Thyroid gland (tissue), 4 donors: ENCODE measurements at regions not wholly inside any gene's neighbourhood (a gene's known extent, or its start where the extent isn't known, plus 50 kb on each side); places are given as distances from the start of the nearest gene placed in this dataset.

ENCODE experiments used
- POLR2A ChIP-seq, 2 donors: fragments of 450-650 bp; IDR thresholded peaks; one replicate each; pipeline ENCODE4 v1.6.1; 2017; ENCODE audit warnings: antibody characterized with exemption in 2 of 2, mild to moderate bottlenecking in 2 of 2, moderate library complexity in 1 of 2
- TF ChIP-seq, protein P1 (sequence below), 6 experiments: fragments of 200-600 bp in 3 of 6; fragments of 450-650 bp in 3 of 6; sonication (generic) in 3 of 6; IDR thresholded peaks; one replicate each; pipeline ENCODE4 v1.5.1; 2016 to 2019; ENCODE audit warnings: antibody characterized with exemption in 6 of 6, mild to moderate bottlenecking in 2 of 6, inconsistent platforms in 1 of 6, moderate library complexity in 1 of 6

DNA sequence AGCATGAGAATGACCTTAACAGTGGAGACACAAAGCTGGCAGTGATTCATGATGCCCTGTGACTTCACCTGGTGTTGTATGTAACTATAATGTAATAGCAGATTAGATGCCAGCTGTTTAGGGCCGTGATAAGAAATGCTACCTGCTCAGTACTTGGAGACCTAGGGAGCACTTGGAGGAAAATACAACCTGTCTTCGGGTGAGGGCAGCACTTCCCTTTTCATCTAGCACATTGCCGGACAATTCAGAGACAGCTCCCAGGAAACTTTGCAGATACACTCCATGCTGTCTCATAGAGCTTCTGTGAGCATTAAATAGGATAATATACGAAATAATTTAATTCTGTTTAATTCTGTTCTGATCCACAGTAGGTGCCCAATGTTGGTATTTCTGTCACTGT, 668.5 kb downstream of the TSN start:
- no peak for TF ChIP-seq POLR2A (IDR thresholded peaks at IDR 0.05)
- TF ChIP-seq, protein P1, sequence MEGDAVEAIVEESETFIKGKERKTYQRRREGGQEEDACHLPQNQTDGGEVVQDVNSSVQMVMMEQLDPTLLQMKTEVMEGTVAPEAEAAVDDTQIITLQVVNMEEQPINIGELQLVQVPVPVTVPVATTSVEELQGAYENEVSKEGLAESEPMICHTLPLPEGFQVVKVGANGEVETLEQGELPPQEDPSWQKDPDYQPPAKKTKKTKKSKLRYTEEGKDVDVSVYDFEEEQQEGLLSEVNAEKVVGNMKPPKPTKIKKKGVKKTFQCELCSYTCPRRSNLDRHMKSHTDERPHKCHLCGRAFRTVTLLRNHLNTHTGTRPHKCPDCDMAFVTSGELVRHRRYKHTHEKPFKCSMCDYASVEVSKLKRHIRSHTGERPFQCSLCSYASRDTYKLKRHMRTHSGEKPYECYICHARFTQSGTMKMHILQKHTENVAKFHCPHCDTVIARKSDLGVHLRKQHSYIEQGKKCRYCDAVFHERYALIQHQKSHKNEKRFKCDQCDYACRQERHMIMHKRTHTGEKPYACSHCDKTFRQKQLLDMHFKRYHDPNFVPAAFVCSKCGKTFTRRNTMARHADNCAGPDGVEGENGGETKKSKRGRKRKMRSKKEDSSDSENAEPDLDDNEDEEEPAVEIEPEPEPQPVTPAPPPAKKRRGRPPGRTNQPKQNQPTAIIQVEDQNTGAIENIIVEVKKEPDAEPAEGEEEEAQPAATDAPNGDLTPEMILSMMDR (IDR thresholded peaks at IDR 0.05), result no peak
